ENCODE measurements at regions not wholly inside any gene's neighbourhood (a gene's known extent, or its start where the extent isn't known, plus 50 kb on each side); places are given as distances from the start of the nearest gene placed in this dataset.

- TF ChIP-seq, protein P1, sequence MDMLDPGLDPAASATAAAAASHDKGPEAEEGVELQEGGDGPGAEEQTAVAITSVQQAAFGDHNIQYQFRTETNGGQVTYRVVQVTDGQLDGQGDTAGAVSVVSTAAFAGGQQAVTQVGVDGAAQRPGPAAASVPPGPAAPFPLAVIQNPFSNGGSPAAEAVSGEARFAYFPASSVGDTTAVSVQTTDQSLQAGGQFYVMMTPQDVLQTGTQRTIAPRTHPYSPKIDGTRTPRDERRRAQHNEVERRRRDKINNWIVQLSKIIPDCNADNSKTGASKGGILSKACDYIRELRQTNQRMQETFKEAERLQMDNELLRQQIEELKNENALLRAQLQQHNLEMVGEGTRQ (IDR thresholded peaks at IDR 0.05; ENCODE audit: low read length), result no peak
- no peak for TF ChIP-seq CTBP2 (IDR thresholded peaks at IDR 0.05; ENCODE audit: borderline replicate concordance, insufficient read depth, insufficient read length, low read length)
- TF ChIP-seq, protein P2, sequence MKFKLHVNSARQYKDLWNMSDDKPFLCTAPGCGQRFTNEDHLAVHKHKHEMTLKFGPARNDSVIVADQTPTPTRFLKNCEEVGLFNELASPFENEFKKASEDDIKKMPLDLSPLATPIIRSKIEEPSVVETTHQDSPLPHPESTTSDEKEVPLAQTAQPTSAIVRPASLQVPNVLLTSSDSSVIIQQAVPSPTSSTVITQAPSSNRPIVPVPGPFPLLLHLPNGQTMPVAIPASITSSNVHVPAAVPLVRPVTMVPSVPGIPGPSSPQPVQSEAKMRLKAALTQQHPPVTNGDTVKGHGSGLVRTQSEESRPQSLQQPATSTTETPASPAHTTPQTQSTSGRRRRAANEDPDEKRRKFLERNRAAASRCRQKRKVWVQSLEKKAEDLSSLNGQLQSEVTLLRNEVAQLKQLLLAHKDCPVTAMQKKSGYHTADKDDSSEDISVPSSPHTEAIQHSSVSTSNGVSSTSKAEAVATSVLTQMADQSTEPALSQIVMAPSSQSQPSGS (IDR thresholded peaks at IDR 0.05; ENCODE audit: low read length), result no peak
These were observed 377.4 kb upstream of the CRIM1 start (continued) for GRCh38 chr2:35978218-35978617.

Data from H1 (cell line).